GM06990 (cell line): ENCODE measurements at regions not wholly inside any gene's neighbourhood (a gene's known extent, or its start where the extent isn't known, plus 50 kb on each side); places are given as distances from the start of the nearest gene placed in this dataset.

Experiments
- DNase-seq: peaks from one replicate; pipeline ENCODE4 v3.0.0-alpha.2; 2011; ENCODE audit not compliant: insufficient read length; ENCODE audit errors: extremely low read depth
- H3K27me3 ChIP-seq: replicated peaks from 2 replicates; pipeline ENCODE4 v1.6.0; 2011; ENCODE audit warnings: low read length; ENCODE audit not compliant: control insufficient read depth, insufficient read depth
- H3K36me3 ChIP-seq: 2 replicates; pipeline ENCODE4 v1.5.1; 2011; ENCODE audit warnings: low read length; ENCODE audit not compliant: control insufficient read depth, insufficient read depth
- H3K4me3 ChIP-seq: replicated peaks from 2 replicates; pipeline ENCODE4 v1.5.1; 2011; ENCODE audit warnings: low read depth, mild to moderate bottlenecking, control low read depth, low read length
- CTCF ChIP-seq: IDR thresholded peaks from 2 replicates; pipeline ENCODE4 v1.5.1; 2011; ENCODE audit warnings: low read length, control low read depth, mild to moderate bottlenecking, inconsistent platforms; ENCODE audit not compliant: insufficient read depth, poor library complexity, severe bottlenecking

DNA sequence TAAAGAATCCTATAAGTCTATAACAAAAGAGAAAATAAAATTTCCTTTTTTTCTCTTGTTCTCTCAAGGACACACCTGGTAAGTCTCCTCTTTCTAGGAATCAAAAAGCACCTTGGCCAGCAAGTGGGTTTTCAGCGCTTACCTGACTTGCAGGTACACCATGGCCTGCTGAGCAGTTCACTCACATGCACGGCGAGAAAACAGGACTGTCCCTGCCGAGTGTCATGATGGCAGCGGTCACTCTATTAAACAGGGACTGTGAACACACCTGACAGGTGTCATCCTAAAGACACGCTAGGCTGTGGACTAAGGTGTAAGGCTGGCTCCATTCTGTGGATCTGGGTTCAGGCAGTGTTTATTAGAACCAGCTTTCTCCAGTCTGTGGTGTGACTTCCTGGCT lies 170.2 kb downstream of the TEX29 start:
- TF ChIP-seq CTCF, result no peak
- no peak for DNase-seq
- Histone ChIP-seq H3K36me3 (no peaks in the 10 kb centered on the region), H3K27me3 (no peaks in the 10 kb centered on the region), H3K4me3 (no peak overlapping the region)

DNA sequence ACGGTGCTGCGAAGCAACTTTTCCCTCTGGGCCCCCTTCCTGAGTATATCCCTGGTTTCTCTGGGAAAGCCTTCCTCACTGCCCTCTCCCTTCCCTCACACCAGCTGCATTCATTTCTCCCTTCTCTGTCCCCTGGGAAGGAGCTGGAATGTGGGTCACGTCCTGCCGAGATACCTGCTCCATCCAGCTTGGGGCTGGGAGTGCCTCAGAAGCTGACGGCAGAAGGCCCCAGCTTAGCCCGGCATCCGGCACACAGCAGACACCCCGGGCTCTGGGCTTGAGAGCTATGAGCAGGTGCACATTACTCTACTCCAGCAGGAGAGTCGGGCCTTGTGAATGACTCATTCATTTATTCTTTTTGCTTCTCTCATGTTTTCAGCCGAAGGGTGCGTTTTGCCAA lies 170.6 kb downstream of the TEX29 start:
- DNase-seq, result no peak
- H3K36me3 ChIP-seq, result no peaks in the 10 kb centered on the region
- no peaks in the 10 kb centered on the region for H3K27me3 ChIP-seq
- no peak overlapping the region for H3K4me3 ChIP-seq
- TF ChIP-seq CTCF, result no peak

- no peak overlapping the region for H3K4me3 ChIP-seq
- TF ChIP-seq CTCF, result no peak
- no peaks in the 10 kb centered on the region for H3K27me3 ChIP-seq
- DNase-seq, result no peak
- H3K36me3 ChIP-seq, result no peaks in the 10 kb centered on the region
These were observed 171.2 kb downstream of the TEX29 start for GRCh38 chr13:111491659-111492058.

DNA sequence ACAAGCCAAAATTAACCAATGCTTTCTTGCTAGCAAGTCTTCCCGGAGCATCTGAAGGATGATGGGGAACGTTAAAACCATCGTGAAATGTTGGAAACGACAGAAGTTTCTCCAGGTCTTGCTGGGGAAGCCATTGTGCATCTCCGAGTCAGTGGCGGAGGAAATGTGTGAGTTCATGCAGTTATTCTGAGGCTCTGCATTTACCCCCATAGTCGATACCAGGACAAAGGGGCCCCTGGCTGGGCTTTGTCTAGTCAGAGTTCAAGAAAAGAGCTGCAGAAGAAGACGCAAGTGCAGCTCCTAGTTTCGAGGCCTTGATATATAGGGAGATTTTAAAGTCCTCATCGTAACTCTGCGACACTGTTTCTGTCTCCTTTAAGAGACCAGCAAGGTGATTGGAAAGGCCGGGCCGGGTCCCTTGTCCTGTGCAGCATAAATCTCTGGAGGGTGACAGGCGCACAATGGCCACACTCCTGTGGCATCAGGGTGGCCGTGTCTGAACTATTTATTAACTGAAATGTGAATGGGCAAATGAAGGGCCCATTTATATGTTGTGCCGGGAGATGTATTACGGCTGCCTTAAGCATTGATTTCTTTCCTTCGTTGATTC lies 172.0 kb downstream of the TEX29 start:
- no peak for TF ChIP-seq CTCF
- Histone ChIP-seq H3K36me3 (no peaks in the 10 kb centered on the region), H3K4me3 (no peak overlapping the region), H3K27me3 (no peaks in the 10 kb centered on the region)
- DNase-seq, result no peak

GRCh38 chr13:111492958-111493357 lies 172.5 kb downstream of the TEX29 start:
- Histone ChIP-seq H3K36me3 (no peaks in the 10 kb centered on the region), H3K4me3 (no peak overlapping the region), H3K27me3 (no peaks in the 10 kb centered on the region)
- TF ChIP-seq CTCF, result no peak
- DNase-seq, result no peak

GRCh38 chr13:111493468-111493867 lies 173.0 kb downstream of the TEX29 start:
- DNase-seq, result no peak
- Histone ChIP-seq H3K36me3 (no peaks in the 10 kb centered on the region), H3K27me3 (no peaks in the 10 kb centered on the region), H3K4me3 (no peak overlapping the region)
- no peak for TF ChIP-seq CTCF
